ENCODE measurements at regions not wholly inside any gene's neighbourhood (a gene's known extent, or its start where the extent isn't known, plus 50 kb on each side); places are given as distances from the start of the nearest gene placed in this dataset.

DNA sequence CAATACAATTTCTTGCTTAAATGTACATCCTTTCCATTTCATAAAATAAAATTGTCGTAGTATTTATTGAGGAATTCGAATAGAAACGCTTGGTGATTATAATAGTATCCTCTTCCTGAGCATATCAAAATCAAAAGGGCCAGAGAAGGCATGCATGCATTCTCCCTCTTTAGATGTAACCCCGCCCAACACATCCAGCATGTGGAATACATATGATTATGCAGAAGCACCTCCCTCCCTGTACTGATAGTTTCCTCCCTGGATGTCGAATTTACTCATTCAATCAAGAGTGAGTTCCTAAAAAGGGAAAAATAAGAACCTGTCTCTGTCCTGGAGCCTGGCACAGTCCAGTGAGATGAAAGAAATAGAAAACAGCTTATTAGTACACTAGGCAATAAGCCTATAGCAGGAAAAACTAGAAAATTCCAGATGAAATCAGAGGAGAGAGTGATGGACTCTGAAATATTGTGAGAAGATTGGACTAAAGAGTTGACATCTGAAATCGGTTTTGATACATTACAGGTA lies 262.9 kb downstream of the RDH14 start:
- no peak for TF ChIP-seq POLR2A (IDR thresholded peaks at IDR 0.05; ENCODE audit: low read length)
- TF ChIP-seq, protein P1, sequence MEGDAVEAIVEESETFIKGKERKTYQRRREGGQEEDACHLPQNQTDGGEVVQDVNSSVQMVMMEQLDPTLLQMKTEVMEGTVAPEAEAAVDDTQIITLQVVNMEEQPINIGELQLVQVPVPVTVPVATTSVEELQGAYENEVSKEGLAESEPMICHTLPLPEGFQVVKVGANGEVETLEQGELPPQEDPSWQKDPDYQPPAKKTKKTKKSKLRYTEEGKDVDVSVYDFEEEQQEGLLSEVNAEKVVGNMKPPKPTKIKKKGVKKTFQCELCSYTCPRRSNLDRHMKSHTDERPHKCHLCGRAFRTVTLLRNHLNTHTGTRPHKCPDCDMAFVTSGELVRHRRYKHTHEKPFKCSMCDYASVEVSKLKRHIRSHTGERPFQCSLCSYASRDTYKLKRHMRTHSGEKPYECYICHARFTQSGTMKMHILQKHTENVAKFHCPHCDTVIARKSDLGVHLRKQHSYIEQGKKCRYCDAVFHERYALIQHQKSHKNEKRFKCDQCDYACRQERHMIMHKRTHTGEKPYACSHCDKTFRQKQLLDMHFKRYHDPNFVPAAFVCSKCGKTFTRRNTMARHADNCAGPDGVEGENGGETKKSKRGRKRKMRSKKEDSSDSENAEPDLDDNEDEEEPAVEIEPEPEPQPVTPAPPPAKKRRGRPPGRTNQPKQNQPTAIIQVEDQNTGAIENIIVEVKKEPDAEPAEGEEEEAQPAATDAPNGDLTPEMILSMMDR (IDR thresholded peaks at IDR 0.05): no peak
- no peak for TF ChIP-seq HDAC2 (IDR thresholded peaks at IDR 0.05)
- no peak for TF ChIP-seq KDM1A (IDR thresholded peaks at IDR 0.05; ENCODE audit: low read depth)
- TF ChIP-seq MAFK (IDR thresholded peaks at IDR 0.05; ENCODE audit: partially characterized antibody): no peak
- no peak for TF ChIP-seq BHLHE40 (IDR thresholded peaks at IDR 0.05; ENCODE audit: low read depth, low read length)
- TF ChIP-seq ZC3H11A (IDR thresholded peaks at IDR 0.05): no peak
- TF ChIP-seq EHMT2 (IDR thresholded peaks at IDR 0.05; ENCODE audit: low read depth): no peak
- TF ChIP-seq E2F6 (IDR thresholded peaks at IDR 0.05; ENCODE audit: borderline replicate concordance, low read depth): no peak
- TF ChIP-seq, protein P2, sequence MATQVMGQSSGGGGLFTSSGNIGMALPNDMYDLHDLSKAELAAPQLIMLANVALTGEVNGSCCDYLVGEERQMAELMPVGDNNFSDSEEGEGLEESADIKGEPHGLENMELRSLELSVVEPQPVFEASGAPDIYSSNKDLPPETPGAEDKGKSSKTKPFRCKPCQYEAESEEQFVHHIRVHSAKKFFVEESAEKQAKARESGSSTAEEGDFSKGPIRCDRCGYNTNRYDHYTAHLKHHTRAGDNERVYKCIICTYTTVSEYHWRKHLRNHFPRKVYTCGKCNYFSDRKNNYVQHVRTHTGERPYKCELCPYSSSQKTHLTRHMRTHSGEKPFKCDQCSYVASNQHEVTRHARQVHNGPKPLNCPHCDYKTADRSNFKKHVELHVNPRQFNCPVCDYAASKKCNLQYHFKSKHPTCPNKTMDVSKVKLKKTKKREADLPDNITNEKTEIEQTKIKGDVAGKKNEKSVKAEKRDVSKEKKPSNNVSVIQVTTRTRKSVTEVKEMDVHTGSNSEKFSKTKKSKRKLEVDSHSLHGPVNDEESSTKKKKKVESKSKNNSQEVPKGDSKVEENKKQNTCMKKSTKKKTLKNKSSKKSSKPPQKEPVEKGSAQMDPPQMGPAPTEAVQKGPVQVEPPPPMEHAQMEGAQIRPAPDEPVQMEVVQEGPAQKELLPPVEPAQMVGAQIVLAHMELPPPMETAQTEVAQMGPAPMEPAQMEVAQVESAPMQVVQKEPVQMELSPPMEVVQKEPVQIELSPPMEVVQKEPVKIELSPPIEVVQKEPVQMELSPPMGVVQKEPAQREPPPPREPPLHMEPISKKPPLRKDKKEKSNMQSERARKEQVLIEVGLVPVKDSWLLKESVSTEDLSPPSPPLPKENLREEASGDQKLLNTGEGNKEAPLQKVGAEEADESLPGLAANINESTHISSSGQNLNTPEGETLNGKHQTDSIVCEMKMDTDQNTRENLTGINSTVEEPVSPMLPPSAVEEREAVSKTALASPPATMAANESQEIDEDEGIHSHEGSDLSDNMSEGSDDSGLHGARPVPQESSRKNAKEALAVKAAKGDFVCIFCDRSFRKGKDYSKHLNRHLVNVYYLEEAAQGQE (IDR thresholded peaks at IDR 0.05): no peak
- TF ChIP-seq HOXB13 (CRISPR knock-in tag; IDR thresholded peaks at IDR 0.05; ENCODE audit: low read depth): no peak
- TF ChIP-seq ELK1 (IDR thresholded peaks at IDR 0.05; ENCODE audit: low read depth, low read length): no peak
